ENCODE measurements at regions not wholly inside any gene's neighbourhood (a gene's known extent, or its start where the extent isn't known, plus 50 kb on each side); places are given as distances from the start of the nearest gene placed in this dataset.

DNA sequence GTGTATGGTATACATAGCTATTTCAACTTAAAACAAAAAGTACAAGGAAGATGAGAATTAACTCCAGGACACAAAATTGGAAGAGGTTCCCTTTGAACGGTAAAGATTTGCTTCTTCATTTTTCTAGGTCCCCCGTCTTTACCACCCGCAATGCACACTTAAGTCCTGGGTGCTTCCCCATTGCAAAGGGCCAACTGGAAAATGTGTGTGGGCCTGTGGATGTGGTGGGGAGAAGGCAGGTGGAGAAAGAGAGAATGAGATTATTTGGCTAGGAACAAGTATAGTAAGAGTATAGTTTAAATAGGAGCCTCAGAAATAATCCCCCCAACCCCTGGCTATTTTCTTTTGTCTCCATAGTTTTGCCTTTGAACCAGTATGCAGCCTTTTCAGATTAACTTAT, 115.4 kb downstream of the HLX start:
- no peak for DNase-seq
- Histone ChIP-seq H3K4me3 (ENCODE audit: insufficient read depth, low read depth, low read length) (no peak overlapping the region), H3K27me3 (ENCODE audit: control insufficient read depth, insufficient read depth, low read length) (no peaks in the 10 kb centered on the region; the same call in 1 of the 2 replicates), H3K36me3 (replicated peaks; ENCODE audit: control insufficient read depth, insufficient read depth, low read length) (no peaks in the 10 kb centered on the region)

DNA sequence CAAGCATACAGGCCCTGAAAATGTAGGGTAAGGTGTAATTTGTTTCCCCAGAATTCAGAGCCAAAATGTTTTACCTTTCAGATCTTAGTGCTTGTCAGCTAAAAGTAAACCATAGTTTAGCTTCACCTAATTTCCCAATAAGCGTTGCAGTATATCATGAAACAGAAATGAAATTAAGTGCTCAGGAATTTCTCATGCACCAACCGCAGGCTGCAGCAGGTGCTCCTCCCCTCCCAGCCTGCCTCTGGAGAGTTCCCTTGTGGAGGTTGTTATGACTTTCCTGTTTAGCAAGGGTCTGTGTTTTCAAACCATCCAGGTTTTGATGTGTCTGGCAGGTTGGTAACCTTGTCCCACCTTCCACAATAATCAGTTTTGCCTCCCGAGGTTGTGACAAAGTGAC, 118.5 kb downstream of the HLX start:
- H3K4me3 ChIP-seq (ENCODE audit: insufficient read depth, low read depth, low read length): no peak overlapping the region

GRCh38 chr1:220999872-221000863, 120.9 kb downstream of the HLX start:
- no peaks in the 10 kb centered on the region; the same call in 1 of the 2 replicates for H3K27me3 ChIP-seq (ENCODE audit: control insufficient read depth, insufficient read depth, low read length)
- no peak for DNase-seq
- no peak overlapping the region for H3K4me3 ChIP-seq (ENCODE audit: insufficient read depth, low read depth, low read length)
- H3K36me3 ChIP-seq (replicated peaks; ENCODE audit: control insufficient read depth, insufficient read depth, low read length): no peaks in the 10 kb centered on the region

More for the DNA sequence above, 118.5 kb downstream of the HLX start:
- H3K36me3 ChIP-seq (replicated peaks; ENCODE audit: control insufficient read depth, insufficient read depth, low read length): no peaks in the 10 kb centered on the region
- H3K27me3 ChIP-seq (ENCODE audit: control insufficient read depth, insufficient read depth, low read length): no peaks in the 10 kb centered on the region; the same call in 1 of the 2 replicates
- DNase-seq: no peak

- Histone ChIP-seq H3K4me3 (ENCODE audit: insufficient read depth, low read depth, low read length) (no peak overlapping the region), H3K27me3 (ENCODE audit: control insufficient read depth, insufficient read depth, low read length) (no peaks in the 10 kb centered on the region; the same call in 1 of the 2 replicates), H3K36me3 (replicated peaks; ENCODE audit: control insufficient read depth, insufficient read depth, low read length) (no peaks in the 10 kb centered on the region)
- no peak for DNase-seq
Observed at GRCh38 chr1:221001167-221001566, 121.9 kb downstream of the HLX start.

GRCh38 chr1:221002601-221003000, 123.4 kb downstream of the HLX start:
- Histone ChIP-seq H3K4me3 (ENCODE audit: insufficient read depth, low read depth, low read length) (no peak overlapping the region), H3K36me3 (replicated peaks; ENCODE audit: control insufficient read depth, insufficient read depth, low read length) (no peaks in the 10 kb centered on the region), H3K27me3 (ENCODE audit: control insufficient read depth, insufficient read depth, low read length) (no peaks in the 10 kb centered on the region)
- no peak for DNase-seq

DNA sequence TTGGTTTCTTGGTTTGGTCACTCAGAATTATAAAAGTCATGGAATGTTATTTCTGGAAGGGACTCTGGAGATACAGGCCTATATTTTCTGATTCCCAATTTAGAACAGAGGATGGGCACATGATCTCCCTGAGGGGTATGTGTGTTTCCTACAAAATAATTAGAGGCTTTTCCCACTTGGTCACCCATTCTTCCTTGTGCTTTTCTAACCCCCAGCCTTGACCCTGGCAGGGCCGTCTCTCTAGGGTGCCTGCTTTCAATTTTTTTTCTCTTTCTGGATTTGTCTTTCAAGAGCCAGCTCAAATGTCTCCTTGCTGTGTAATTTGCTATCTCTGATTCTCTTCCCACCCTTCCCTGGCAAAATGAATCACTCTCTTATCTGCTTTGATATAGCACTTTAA, 131.9 kb downstream of the HLX start:
- no peak overlapping the region for H3K4me3 ChIP-seq (ENCODE audit: insufficient read depth, low read depth, low read length)
- no peak for DNase-seq
- no peaks in the 10 kb centered on the region for H3K36me3 ChIP-seq (replicated peaks; ENCODE audit: control insufficient read depth, insufficient read depth, low read length)
- H3K27me3 ChIP-seq (ENCODE audit: control insufficient read depth, insufficient read depth, low read length): no peaks in the 10 kb centered on the region

- Histone ChIP-seq H3K27me3 (ENCODE audit: control insufficient read depth, insufficient read depth, low read length) (no peaks in the 10 kb centered on the region), H3K4me3 (ENCODE audit: insufficient read depth, low read depth, low read length) (no peak overlapping the region), H3K36me3 (replicated peaks; ENCODE audit: control insufficient read depth, insufficient read depth, low read length) (no peaks in the 10 kb centered on the region)
- DNase-seq: no peak
Observed at GRCh38 chr1:221012120-221012519, 132.9 kb downstream of the HLX start.

- Histone ChIP-seq H3K4me3 (ENCODE audit: insufficient read depth, low read depth, low read length) (no peak overlapping the region), H3K36me3 (replicated peaks; ENCODE audit: control insufficient read depth, insufficient read depth, low read length) (no peaks in the 10 kb centered on the region), H3K27me3 (ENCODE audit: control insufficient read depth, insufficient read depth, low read length) (no peaks in the 10 kb centered on the region)
- DNase-seq: no peak
Observed at GRCh38 chr1:221013691-221014660, 134.7 kb downstream of the HLX start.

DNA sequence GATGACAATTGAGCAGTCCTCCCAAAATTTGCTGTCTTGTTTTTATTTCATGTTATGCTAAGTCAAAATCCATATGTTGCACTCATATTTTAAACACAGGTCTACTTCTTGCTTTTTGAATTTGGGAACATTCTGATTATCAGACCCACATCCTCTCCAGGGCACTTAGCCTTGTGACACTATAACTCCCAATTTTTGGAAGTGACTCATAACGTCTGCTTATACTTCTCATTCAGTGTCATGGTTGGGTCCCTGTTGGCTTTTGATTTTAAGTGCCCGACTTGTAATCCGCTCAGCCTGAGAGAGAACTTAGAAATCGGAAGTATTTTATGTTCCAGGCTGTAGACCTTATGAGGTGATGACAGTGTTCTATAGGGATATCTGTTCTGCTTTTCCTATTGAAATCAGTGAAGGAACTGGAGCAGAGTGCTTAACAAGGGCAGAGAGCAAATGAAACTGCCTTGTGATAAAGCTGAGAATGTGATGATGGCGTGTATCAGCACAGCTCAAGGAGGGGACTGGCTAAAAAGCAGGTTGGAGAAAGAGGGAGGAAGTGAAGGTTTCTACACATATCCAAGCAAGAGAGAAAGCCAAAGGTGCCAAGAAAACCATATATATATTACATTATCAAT, 136.0 kb downstream of the HLX start:
- Histone ChIP-seq H3K36me3 (replicated peaks; ENCODE audit: control insufficient read depth, insufficient read depth, low read length) (no peaks in the 10 kb centered on the region), H3K27me3 (ENCODE audit: control insufficient read depth, insufficient read depth, low read length) (no peaks in the 10 kb centered on the region), H3K4me3 (ENCODE audit: insufficient read depth, low read depth, low read length) (no peak overlapping the region)
- DNase-seq: no peak

- no peaks in the 10 kb centered on the region for H3K36me3 ChIP-seq (replicated peaks; ENCODE audit: control insufficient read depth, insufficient read depth, low read length)
- H3K4me3 ChIP-seq (ENCODE audit: insufficient read depth, low read depth, low read length): no peak overlapping the region
- DNase-seq: no peak
- H3K27me3 ChIP-seq (ENCODE audit: control insufficient read depth, insufficient read depth, low read length): no peaks in the 10 kb centered on the region
Observed at GRCh38 chr1:221016751-221017150, 137.5 kb downstream of the HLX start.

DNA sequence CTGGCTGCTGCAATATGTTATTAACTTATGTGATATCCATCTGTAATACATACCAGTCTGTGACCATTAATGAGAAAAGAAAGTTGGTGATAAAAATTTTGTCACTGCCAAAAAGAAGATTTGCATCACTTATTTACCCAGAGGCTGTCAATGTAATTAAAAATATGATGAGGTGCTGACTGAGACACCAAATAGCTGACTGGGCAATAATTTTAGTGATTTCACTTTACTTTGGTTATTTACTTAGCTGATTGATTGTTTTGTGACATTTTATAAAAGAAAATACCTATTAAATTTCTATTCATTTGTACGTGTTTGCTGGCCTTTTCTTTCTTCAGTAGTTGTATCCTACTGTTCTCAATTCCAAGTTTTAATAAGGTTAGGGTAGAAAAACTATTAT, 139.2 kb downstream of the HLX start:
- Histone ChIP-seq H3K4me3 (ENCODE audit: insufficient read depth, low read depth, low read length) (no peak overlapping the region), H3K27me3 (ENCODE audit: control insufficient read depth, insufficient read depth, low read length) (no peaks in the 10 kb centered on the region), H3K36me3 (replicated peaks; ENCODE audit: control insufficient read depth, insufficient read depth, low read length) (no peaks in the 10 kb centered on the region)
- DNase-seq: no peak

- DNase-seq: no peak
- Histone ChIP-seq H3K36me3 (replicated peaks; ENCODE audit: control insufficient read depth, insufficient read depth, low read length) (no peaks in the 10 kb centered on the region), H3K27me3 (ENCODE audit: control insufficient read depth, insufficient read depth, low read length) (no peaks in the 10 kb centered on the region), H3K4me3 (ENCODE audit: insufficient read depth, low read depth, low read length) (no peak overlapping the region)
Observed at GRCh38 chr1:221022331-221022730, 143.1 kb downstream of the HLX start.

- DNase-seq: no peak
- no peak overlapping the region for H3K4me3 ChIP-seq (ENCODE audit: insufficient read depth, low read depth, low read length)
- H3K27me3 ChIP-seq (ENCODE audit: control insufficient read depth, insufficient read depth, low read length): no peaks in the 10 kb centered on the region
- no peaks in the 10 kb centered on the region for H3K36me3 ChIP-seq (replicated peaks; ENCODE audit: control insufficient read depth, insufficient read depth, low read length)
Observed at GRCh38 chr1:221023482-221023881, 144.2 kb downstream of the HLX start.

- DNase-seq: no peak
- Histone ChIP-seq H3K27me3 (ENCODE audit: control insufficient read depth, insufficient read depth, low read length) (no peaks in the 10 kb centered on the region), H3K36me3 (replicated peaks; ENCODE audit: control insufficient read depth, insufficient read depth, low read length) (no peaks in the 10 kb centered on the region), H3K4me3 (ENCODE audit: insufficient read depth, low read depth, low read length) (no peak overlapping the region)
Observed at GRCh38 chr1:221025501-221025900, 146.3 kb downstream of the HLX start.

Data from H7 (cell line).